Ovary (tissue), 7 donors: ENCODE measurements at regions not wholly inside any gene's neighbourhood (a gene's known extent, or its start where the extent isn't known, plus 50 kb on each side); places are given as distances from the start of the nearest gene placed in this dataset.

Experiments
- DNase-seq, 5 donors: peaks; one replicate each; pipeline ENCODE4 v3.0.0-alpha.2; 2019 to 2020
- H3K27ac ChIP-seq, 2 donors: fragments of 200-600 bp; one replicate each; pipeline versions ENCODE4 v1.5.1 to v1.8.0; 2019 to 2022
- H3K27me3 ChIP-seq: fragments of 200-600 bp; one replicate; pipeline ENCODE4 v1.8.0; 2022
- H3K36me3 ChIP-seq: fragments of 200-600 bp; sonication (generic); one replicate; pipeline ENCODE4 v1.5.1; 2019
- H3K4me1 ChIP-seq: one replicate; pipeline ENCODE4 v1.8.1; 2013; ENCODE audit warnings: mild to moderate bottlenecking, moderate library complexity; ENCODE audit not compliant: insufficient read depth
- H3K4me3 ChIP-seq: fragments of 200-600 bp; sonication (generic); one replicate; pipeline ENCODE4 v1.5.1; 2017
- H3K9me3 ChIP-seq, 2 donors: fragments of 200-600 bp in 1 of 2; sonication (generic) in 1 of 2; one replicate each; pipeline versions ENCODE4 v1.5.1 to v1.8.1; 2013 to 2019; ENCODE audit warnings: mild to moderate bottlenecking in 1 of 2, moderate library complexity in 1 of 2
- EP300 ChIP-seq: sonication (generic); formaldehyde crosslinking; IDR thresholded peaks from one replicate; pipeline ENCODE4 v1.6.1; 2017; ENCODE audit warnings: antibody characterized with exemption
- POLR2A ChIP-seq: fragments of 450-650 bp; IDR thresholded peaks from one replicate; pipeline ENCODE4 v1.6.1; 2017; ENCODE audit warnings: antibody characterized with exemption, mild to moderate bottlenecking, moderate library complexity
- WGBS, 3 donors: extraction: QIAGEN DNeasy Blood & Tissue Kit in 1 of 3; methylation state at CpG; one replicate each; pipeline versions ENCODE4 v1.1.5 to v1.1.7; 2013 to 2017; 5-methylcytosine and 5-hydroxymethylcytosine counted together
- intact Hi-C, 4 donors: fragments of 100-400 bp; cut with DNase I; formaldehyde crosslinking; loops; one replicate each; pipeline versions ENCODE4 v1.11.0 to v1.15.1; 2022 to 2023
- TF ChIP-seq, protein P1 (sequence below), 3 donors: fragments of 450-650 bp in 2 of 3; fragments of 200-600 bp in 1 of 3; IDR thresholded peaks; one replicate each; pipeline versions ENCODE4 v1.5.1 to v1.8.0; 2016 to 2022; ENCODE audit warnings: antibody characterized with exemption in 3 of 3, mild to moderate bottlenecking in 1 of 3
- donor health status: DM: no; HTN: no; CAD: no; lungs with moderate emphysema.
- donor health status: DM: no; HTN: no; CAD: no.
- donor health status: Bipolar disorder and iron deficiency.
- donor health status: DM: no; HTN: no; CAD: no.
- donor health status: DM: yes; HTN: yes; CAD: no.

- Histone ChIP-seq H3K9me3 (no peaks in the 10 kb centered on the region), H3K27me3 (no peaks in the 10 kb centered on the region), H3K4me3 (no peak overlapping the region), H3K36me3 (no peaks in the 10 kb centered on the region), H3K4me1 (no peaks in the 10 kb centered on the region), H3K27ac (no peak overlapping the region)
- DNase-seq = no peak
- TF ChIP-seq POLR2A (no peak), EP300 (no peak)
- TF ChIP-seq, protein P1, sequence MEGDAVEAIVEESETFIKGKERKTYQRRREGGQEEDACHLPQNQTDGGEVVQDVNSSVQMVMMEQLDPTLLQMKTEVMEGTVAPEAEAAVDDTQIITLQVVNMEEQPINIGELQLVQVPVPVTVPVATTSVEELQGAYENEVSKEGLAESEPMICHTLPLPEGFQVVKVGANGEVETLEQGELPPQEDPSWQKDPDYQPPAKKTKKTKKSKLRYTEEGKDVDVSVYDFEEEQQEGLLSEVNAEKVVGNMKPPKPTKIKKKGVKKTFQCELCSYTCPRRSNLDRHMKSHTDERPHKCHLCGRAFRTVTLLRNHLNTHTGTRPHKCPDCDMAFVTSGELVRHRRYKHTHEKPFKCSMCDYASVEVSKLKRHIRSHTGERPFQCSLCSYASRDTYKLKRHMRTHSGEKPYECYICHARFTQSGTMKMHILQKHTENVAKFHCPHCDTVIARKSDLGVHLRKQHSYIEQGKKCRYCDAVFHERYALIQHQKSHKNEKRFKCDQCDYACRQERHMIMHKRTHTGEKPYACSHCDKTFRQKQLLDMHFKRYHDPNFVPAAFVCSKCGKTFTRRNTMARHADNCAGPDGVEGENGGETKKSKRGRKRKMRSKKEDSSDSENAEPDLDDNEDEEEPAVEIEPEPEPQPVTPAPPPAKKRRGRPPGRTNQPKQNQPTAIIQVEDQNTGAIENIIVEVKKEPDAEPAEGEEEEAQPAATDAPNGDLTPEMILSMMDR (IDR thresholded peaks at IDR 0.05) = no peak
- 89 to 100% (median 98%) methylated on average over 1 of the region's 1 CpG for WGBS, 3 donors
- intact Hi-C loops = no loop called here
Measured at GRCh38 chr14:97785495-97785894, 988.3 kb downstream of the VRK1 start.

- H3K36me3 ChIP-seq = no peaks in the 10 kb centered on the region
- no peaks in the 10 kb centered on the region for H3K27me3 ChIP-seq
- no peak for DNase-seq
- TF ChIP-seq, protein P1 (IDR thresholded peaks at IDR 0.05) = no peak
- TF ChIP-seq POLR2A = no peak
- no peak for TF ChIP-seq EP300
- H3K4me3 ChIP-seq = no peak overlapping the region
- intact Hi-C loops = no loop called here
- H3K27ac ChIP-seq = no peak overlapping the region
- no peaks in the 10 kb centered on the region for H3K9me3 ChIP-seq
- H3K4me1 ChIP-seq = no peaks in the 10 kb centered on the region
Measured at GRCh38 chr14:97788364-97788763, 991.2 kb downstream of the VRK1 start.

GRCh38 chr14:97788846-97789526 lies 991.8 kb downstream of the VRK1 start:
- no peaks in the 10 kb centered on the region for H3K9me3 ChIP-seq
- no peaks in the 10 kb centered on the region for H3K27me3 ChIP-seq
- no peak overlapping the region for H3K27ac ChIP-seq
- intact Hi-C loops = no loop called here
- no peaks in the 10 kb centered on the region for H3K36me3 ChIP-seq
- 88 to 92% (median 92%) methylated on average over 7 of the region's 7 CpGs for WGBS, 3 donors
- no peaks in the 10 kb centered on the region for H3K4me1 ChIP-seq
- DNase-seq = no peak
- TF ChIP-seq EP300 (no peak), POLR2A (no peak)
- TF ChIP-seq, protein P1 (IDR thresholded peaks at IDR 0.05) = no peak
- no peak overlapping the region for H3K4me3 ChIP-seq

DNA sequence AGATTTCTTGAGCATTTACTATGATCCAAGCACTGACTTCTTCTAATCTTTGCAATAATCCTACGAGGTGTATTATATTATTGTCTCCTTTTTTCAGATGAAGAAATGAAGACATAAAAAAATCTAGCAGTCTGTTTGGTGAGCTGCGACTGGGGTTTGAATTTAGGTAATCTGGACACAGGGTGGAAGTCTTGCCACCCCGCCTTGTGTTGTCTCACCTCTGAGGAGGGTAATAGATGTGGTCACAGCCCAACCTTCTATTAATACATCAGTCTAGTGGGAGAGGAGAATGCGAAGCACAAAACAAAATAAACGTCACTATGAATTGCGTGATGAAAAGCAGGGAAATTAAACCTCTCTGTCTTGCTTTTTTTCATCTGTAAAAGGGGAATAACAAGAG lies 993.9 kb downstream of the VRK1 start:
- intact Hi-C loops = no loop called here
- no peak overlapping the region for H3K4me3 ChIP-seq
- TF ChIP-seq POLR2A (no peak), EP300 (no peak)
- TF ChIP-seq, protein P1 (IDR thresholded peaks at IDR 0.05) = no peak
- H3K4me1 ChIP-seq = no peaks in the 10 kb centered on the region
- H3K27me3 ChIP-seq = no peaks in the 10 kb centered on the region
- no peak overlapping the region for H3K27ac ChIP-seq
- 74 to 76% (median 74%) methylated on average over 6 of the region's 6 CpGs for WGBS, 3 donors
- H3K36me3 ChIP-seq = no peaks in the 10 kb centered on the region
- H3K9me3 ChIP-seq = no peaks in the 10 kb centered on the region
- DNase-seq = no peak
